IPS-NIHi11 (cell line): ENCODE measurements at regions not wholly inside any gene's neighbourhood (a gene's known extent, or its start where the extent isn't known, plus 50 kb on each side); places are given as distances from the start of the nearest gene placed in this dataset.

ENCODE experiments used
- DNase-seq: peaks from one replicate; pipeline ENCODE4 v3.0.0; 2012; ENCODE audit warnings: mixed read lengths, low spot score

GRCh38 chr14:27929797-27930347 is 836.7 kb upstream of the FOXG1 start:
- DNase-seq = no peak

- no peak for DNase-seq
Measured at GRCh38 chr14:27938392-27938791, 828.2 kb upstream of the FOXG1 start.

- DNase-seq = no peak
Measured at GRCh38 chr14:27945512-27945911, 821.1 kb upstream of the FOXG1 start.

DNA sequence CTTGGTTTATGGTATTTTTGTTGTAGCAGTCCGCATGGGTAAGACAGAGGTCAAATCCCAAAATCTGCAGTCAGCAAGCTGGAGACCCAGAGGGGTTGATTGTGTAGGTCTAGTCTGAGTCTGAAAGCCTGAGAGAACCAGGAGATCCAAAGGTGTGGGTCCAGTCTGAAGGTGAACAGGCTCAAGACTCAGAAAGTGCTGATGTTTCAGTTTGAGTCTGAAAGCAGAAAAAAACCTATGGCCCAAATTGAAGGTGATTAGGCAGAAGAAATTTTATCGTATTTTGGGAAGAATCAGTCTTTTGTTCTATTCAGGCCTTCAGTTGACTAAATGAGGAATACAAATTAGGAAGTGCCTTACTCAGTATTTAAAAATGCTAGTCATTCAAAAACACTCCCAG is 807.8 kb upstream of the FOXG1 start:
- DNase-seq = no peak

DNA sequence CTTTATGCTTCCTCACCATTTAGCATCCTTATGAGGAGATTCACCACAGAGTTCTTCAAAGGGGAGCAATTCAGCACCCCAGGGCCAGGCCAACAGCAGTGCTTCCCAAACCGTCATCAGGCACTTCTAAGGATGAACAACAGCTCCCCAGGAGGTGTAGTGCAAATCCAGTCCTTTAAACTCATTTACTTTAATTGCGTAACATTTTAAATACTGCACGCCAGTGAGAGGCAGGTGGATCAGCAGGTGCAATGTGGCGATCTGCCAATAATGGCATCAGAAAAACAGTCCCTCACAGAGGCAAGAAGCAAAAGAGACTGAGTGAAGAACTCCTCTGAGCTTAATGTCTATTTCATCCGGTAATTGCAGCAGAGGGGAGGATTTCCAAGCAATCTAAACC is 770.9 kb upstream of the FOXG1 start:
- no peak for DNase-seq

DNA sequence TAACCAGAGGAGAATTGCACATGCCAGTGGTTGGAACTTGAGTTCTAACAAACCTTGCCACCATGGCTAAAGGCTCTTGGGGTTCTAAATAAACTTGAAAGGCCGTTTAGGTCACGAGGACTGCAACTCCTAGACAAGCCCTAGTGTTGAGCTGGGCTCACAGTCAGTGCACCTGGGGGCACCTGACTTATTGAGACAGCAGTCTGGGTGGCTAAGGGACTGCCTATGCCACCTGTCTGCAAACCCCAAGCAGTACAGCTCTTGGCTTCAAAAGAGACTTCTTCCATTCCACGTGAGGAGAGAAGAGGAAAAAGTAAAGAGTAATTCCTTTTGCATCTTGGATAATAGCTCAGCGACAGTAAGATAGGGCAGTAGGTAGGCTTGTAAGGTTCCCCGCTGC is 765.6 kb upstream of the FOXG1 start:
- DNase-seq = no peak

- peak; percentile 13 for DNase-seq
Measured at GRCh38 chr14:28012629-28013415, 753.8 kb upstream of the FOXG1 start.

- DNase-seq = no peak
Measured at GRCh38 chr14:28020112-28020511, 746.5 kb upstream of the FOXG1 start.

DNA sequence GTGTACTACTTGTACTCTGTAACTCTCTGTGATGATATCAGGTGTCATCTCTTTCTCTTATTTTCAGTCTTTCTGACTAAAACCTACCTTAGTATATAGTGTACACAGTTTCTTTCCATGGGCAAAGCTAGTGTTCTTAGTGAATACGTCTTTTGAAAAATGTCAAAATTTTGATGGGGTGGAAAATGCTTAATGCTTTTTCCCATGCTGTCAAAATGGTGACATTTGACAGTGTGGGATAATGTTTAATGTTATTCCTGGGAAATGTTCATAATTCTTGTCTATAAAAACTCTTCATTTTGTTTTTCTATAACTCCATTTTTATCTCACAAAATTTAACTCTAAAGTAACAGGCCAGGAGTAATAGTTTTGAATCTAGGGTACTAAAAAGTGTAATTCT is 742.7 kb upstream of the FOXG1 start:
- no peak for DNase-seq

DNA sequence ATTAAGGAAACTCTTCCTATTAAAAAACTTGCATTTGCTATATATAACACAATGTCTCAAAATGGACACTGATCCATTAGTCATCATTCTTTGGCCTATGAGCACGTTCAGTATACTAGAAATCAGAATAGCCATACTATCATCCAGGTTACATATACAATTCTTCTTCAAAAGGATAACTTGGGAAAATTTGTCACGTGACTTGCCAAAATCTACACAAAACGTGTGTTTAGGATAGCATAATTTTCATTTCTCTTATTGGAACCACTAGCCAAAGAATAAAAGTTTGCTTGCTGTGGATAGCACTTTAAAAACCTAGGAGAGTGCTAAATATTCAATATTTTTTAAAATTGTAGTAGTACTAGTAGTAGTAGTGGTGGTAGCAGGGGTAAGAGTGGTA is 714.3 kb upstream of the FOXG1 start:
- no peak for DNase-seq

GRCh38 chr14:28055008-28055407 is 711.6 kb upstream of the FOXG1 start:
- DNase-seq = no peak

DNA sequence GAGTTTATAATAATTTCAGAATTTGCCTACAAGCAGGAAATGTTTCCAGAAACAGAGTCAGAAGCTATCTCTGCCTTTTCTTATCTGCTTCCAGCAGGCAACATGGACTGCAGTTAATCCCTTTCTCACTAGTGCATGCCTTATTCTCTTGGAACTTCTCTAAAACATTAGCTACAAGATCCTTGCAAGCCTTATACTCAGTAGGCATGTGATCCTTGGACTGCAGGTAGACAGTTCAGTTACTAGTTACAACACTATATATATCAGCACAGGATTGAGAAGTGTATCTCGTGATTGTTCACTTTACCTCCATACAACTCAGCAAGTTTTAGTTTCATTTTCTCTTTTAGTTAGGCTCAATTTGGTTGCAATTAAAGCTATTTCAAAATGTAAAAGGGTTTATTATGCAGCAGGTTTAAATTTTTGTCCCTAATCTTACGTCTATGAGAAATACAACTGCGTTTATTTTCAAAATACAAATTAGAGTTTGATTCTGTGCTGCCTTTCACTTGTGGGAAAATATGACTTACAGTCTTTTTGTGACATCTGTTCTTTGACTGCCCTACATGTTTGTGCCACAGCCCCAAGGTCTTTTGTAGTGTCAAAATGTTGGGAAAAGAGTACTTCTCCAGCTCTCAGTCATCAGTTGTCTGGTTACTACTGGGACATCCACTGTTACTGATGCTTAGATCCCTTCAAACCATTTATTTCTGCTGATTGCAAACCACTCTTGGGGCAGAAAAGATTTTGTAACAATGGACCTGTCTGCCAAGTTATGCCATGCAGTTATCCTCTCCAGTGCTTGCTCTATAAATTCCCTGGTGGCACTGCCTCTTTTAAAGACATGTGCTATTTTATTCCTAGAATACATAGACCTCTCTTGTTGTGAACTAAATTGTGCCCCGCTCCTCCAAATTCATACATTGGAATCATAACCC is 709.0 kb upstream of the FOXG1 start:
- no peak for DNase-seq

- no peak for DNase-seq
Measured at GRCh38 chr14:28059254-28059653, 707.3 kb upstream of the FOXG1 start.

DNA sequence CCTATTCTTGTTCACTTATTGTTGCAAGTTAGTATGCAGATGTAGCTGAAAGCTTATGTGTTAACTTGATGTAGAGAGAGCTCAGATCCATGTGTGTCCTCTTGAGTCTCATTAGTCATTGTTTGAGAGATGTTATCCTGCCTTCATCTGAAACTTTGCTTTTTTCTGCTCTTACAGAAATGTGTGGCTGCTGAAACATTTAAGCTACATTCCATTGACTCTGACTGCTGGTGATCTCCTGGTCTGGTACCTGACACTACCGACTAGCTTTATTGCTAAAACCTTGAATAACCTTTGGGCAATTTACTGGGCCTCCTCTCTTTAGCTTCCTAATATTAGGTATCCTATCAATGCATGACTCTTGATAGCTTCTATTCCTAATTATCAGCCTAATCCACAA is 705.6 kb upstream of the FOXG1 start:
- DNase-seq = no peak

- no peak for DNase-seq
Measured at GRCh38 chr14:28077021-28077420, 689.6 kb upstream of the FOXG1 start.

DNA sequence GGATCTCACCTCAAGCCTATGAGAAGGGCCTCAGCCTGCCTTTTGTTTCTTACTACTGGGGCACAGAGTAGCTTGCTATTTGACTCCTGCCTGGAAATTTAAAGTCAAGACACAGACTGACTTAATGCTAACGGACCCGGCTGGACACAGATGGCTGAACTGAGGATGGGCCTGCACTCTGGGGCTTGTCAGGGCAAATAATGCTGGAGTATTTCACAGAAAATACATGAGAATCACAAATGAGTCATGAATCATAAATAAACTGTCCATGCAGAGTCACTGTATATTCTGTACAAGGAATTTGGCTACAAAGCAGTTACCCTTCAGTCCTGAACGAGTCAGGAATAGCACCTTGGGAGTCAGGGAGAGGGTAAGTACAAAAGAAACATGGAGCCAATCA is 683.2 kb upstream of the FOXG1 start:
- no peak for DNase-seq

GRCh38 chr14:28088125-28088524 is 678.5 kb upstream of the FOXG1 start:
- no peak for DNase-seq

DNA sequence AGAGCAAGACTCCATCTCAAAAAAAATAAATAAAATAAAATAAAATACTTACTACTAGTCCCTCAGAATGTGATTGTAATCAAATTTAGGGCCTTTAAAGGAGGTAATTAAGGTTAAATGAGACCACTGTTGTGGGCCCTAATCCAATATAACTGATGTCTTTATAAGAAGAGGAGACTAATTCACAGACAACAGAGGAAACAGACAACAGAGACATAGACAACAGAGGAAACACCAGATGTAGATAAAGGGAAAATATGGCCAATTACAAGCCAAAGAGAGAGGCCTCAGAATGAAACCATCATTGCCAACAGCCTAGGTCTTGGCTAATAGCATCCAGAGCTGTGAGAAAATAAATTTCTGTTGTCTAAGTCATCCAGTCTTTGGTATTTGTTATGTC is 669.0 kb upstream of the FOXG1 start:
- no peak for DNase-seq

DNA sequence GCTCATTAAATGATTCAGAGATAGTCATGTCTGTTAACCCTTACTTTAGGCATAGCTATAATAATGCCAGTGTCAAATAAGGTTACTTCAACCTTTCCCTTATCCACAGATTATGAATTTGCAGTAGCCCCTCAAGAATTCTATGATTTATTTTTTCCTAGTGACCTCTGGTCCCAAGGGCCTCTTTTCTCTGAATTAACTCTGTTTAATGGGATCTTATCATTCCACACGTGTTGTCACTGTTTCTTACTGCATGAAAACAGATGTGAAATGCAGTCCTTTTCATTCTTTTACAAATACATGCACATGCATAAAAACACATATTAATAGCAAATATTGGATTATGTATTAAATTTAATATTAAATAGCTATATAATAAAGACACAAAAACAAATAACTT is 667.7 kb upstream of the FOXG1 start:
- no peak for DNase-seq

GRCh38 chr14:28102001-28102400 is 664.6 kb upstream of the FOXG1 start:
- DNase-seq = no peak

DNA sequence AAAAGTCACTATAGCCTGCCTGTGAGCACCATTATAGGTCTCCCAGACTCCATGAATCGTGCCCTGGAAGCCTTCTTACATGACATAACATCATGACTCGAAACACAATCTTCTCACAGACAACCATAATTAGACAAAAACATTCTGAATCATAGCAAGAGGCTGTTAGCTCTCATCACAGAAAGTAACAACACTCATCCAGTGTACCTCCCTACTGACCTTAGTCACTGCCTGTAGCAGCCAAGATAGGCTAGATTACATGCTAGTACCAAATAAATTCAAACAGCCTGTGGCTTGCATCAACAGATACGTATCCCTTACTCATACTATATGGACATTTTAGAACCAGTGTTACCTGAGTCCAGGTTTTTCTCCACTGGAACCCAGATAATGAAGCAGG is 663.8 kb upstream of the FOXG1 start:
- DNase-seq = no peak

DNA sequence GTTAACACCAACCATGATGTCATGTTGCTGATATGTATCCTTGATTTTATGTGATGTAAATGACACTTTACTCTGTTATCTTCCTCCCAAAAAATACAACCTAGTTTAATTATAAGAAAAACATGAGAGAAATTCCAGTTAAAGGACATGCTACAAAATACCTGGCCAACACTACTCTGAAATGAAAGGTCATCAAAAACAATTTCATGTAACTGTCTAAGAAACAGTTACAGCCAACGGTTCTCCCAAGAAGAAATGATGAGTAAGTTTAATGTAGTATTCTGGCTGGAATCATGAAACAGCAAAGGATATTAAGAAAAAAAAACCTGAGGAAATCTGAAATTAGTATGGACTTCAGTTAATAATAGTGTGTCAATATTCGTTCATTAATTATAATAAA is 653.3 kb upstream of the FOXG1 start:
- no peak for DNase-seq

GRCh38 chr14:28116716-28117115 is 649.9 kb upstream of the FOXG1 start:
- DNase-seq = no peak
